ENCODE measurements at regions not wholly inside any gene's neighbourhood (a gene's known extent, or its start where the extent isn't known, plus 50 kb on each side); places are given as distances from the start of the nearest gene placed in this dataset.

DNA sequence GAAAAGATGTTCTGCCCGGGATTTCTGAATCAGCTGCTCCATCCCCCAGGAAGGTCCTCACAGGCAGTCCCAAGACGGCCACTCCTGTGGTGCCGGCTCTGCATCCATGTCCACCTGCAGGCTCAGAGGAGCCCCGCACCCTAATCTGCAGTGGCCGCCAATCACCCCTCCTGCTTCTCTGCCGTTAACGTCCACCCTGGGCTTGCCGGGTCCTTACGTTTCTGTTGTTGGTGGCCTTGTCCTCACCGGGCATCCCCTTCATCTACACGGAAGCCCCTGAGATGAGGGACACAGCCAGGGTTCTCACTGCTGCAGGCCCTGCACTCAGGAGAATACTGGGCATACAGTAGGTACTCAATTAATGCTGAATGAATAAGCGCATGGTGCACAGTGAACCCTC is 131.5 kb upstream of the SNTG2 start:
- TF ChIP-seq, protein P1, sequence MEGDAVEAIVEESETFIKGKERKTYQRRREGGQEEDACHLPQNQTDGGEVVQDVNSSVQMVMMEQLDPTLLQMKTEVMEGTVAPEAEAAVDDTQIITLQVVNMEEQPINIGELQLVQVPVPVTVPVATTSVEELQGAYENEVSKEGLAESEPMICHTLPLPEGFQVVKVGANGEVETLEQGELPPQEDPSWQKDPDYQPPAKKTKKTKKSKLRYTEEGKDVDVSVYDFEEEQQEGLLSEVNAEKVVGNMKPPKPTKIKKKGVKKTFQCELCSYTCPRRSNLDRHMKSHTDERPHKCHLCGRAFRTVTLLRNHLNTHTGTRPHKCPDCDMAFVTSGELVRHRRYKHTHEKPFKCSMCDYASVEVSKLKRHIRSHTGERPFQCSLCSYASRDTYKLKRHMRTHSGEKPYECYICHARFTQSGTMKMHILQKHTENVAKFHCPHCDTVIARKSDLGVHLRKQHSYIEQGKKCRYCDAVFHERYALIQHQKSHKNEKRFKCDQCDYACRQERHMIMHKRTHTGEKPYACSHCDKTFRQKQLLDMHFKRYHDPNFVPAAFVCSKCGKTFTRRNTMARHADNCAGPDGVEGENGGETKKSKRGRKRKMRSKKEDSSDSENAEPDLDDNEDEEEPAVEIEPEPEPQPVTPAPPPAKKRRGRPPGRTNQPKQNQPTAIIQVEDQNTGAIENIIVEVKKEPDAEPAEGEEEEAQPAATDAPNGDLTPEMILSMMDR (IDR thresholded peaks at IDR 0.05; ENCODE audit: borderline replicate concordance, control extremely low read depth, extremely low read depth, insufficient read depth, missing control alignments) = no peak
- in situ Hi-C loops (cut with MboI; ENCODE audit: low sequenced_read_pairs, unreplicated experiment) = no loop called here

DNA sequence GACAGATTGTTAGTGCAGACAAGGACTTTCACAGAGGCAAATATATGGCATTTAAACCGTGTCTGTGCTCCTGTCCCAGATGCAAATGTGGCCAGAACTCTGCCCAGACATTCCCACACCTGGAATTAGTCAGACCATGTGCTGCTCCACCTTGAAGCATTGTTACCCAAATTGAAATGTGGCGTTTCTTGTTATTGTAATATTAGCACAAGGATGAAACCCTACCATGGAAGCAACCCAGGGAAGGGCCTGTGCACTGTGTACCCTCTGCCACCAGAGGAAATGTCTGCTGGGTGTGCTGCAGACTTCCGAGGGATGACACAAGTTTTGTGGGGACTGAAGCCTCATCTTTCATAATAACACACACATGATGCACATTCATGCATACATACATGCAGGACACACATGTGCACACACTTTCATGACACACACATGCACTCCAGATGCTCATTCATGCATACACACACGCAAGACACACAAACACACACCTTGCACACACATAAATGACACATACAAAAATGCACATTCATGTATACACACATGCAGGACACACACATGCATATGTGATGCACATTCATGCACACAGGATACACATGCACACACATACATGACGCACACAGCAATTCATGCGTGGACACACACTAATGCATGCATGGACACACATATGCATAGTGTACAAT is 133.2 kb upstream of the SNTG2 start:
- TF ChIP-seq, protein P1 (IDR thresholded peaks at IDR 0.05; ENCODE audit: borderline replicate concordance, control extremely low read depth, extremely low read depth, insufficient read depth, missing control alignments) = no peak
- in situ Hi-C loops (cut with MboI; ENCODE audit: low sequenced_read_pairs, unreplicated experiment) = no loop called here

More for the DNA sequence above, 131.5 kb upstream of the SNTG2 start:
- DNase-seq (ENCODE audit: low spot score) = no peak

DNA sequence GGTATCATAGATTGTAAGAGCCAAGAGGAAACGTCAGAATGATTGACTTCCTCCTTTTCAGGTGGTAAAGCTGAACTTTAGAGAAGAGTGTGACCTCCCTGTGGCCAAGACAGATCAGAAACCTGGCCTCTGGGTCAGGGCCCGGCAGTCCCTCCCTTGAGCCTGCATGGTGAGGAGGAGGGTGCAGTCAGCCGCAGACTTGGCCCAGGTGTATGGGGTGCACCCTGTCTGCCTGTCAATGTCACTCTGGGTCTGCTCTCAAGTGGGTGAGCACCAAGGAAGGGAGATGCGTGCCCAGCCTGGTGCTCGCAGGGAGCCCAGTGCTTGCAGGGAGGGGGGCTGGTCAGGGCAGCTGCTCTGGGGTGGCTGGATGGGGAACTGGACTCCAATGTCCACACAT is 134.4 kb upstream of the SNTG2 start:
- no peak for DNase-seq (ENCODE audit: low spot score)
- in situ Hi-C loops (cut with MboI; ENCODE audit: low sequenced_read_pairs, unreplicated experiment) = no loop called here
- TF ChIP-seq, protein P1 (IDR thresholded peaks at IDR 0.05; ENCODE audit: borderline replicate concordance, control extremely low read depth, extremely low read depth, insufficient read depth, missing control alignments) = no peak

More for the DNA sequence above, 133.2 kb upstream of the SNTG2 start:
- no peak for DNase-seq (ENCODE audit: low spot score)

DNA sequence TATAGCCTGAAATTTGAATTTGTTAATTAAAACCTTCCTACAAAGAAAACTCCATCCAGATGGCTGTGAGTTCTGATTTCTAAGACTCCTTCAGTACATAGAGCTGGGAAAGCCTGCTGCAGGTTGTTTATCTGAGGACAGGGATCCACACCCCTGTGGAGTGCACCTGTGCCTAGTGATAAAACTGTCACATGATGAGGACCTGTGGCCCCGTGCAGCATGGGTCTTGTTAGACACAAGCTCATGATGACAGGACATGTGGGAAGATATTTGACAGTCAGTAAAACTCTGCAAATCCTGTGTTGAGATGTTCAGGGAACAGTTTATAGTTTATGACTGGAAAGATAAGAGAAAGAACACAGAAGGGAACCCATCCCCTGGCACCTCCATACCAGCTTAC is 133.2 kb upstream of the TMEM18 start:
- DNase-seq (ENCODE audit: low spot score) = no peak
- in situ Hi-C loops (cut with MboI; ENCODE audit: low sequenced_read_pairs, unreplicated experiment) = no loop called here
- TF ChIP-seq, protein P1 (IDR thresholded peaks at IDR 0.05; ENCODE audit: borderline replicate concordance, control extremely low read depth, extremely low read depth, insufficient read depth, missing control alignments) = no peak

DNA sequence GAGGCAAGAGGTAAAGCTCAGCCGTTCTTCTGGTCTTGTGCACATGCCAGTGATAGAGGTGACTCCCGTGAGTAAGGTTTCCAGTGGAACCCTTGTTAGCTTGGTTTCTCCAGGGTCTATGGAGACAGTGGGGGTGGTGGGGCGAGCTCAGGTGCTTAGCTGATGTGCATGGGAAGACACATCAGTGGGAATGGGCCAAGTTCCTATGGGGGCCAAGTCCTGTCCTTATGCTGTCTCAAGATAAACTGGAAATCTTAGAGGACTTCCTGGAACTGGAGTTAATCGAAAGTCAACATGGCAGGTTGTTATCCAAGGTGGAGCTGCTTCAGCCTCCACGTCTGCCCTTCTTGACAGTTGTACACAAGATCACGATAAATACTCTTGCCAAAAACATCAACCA is 130.1 kb upstream of the TMEM18 start:
- TF ChIP-seq, protein P1 (IDR thresholded peaks at IDR 0.05; ENCODE audit: borderline replicate concordance, control extremely low read depth, extremely low read depth, insufficient read depth, missing control alignments) = no peak
- no peak for DNase-seq (ENCODE audit: low spot score)
- in situ Hi-C loops (cut with MboI; ENCODE audit: low sequenced_read_pairs, unreplicated experiment) = no loop called here

DNA sequence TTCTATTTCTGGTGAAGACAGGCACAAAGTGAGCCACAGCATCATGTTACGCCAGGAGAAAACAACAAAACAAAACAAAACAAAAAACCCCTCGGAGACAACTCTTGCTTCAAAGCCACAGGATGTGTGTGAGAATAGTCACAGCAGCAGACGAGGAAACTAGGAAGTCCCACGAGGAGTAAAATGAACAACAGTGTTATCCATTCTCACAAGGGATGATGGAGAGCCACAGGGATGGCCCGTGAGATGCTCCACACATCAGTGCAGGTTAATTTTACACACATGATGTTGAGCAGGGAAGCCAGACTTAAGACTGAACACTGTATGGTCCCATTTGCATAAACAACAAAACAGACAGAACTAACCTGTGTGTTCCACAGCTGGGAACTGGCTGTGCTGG is 128.5 kb upstream of the TMEM18 start:
- TF ChIP-seq, protein P1 (IDR thresholded peaks at IDR 0.05; ENCODE audit: borderline replicate concordance, control extremely low read depth, extremely low read depth, insufficient read depth, missing control alignments) = no peak
- in situ Hi-C loops (cut with MboI; ENCODE audit: low sequenced_read_pairs, unreplicated experiment) = no loop called here
- no peak for DNase-seq (ENCODE audit: low spot score)
